Fibroblast of mammary gland (primary cell): ENCODE measurements at regions not wholly inside any gene's neighbourhood (a gene's known extent, or its start where the extent isn't known, plus 50 kb on each side); places are given as distances from the start of the nearest gene placed in this dataset.
"Not testable (repeated sequence)": the region's sequence is repeated elsewhere in the genome, so short reads cannot be mapped to it uniquely, and the experiment has no call there.

Experiments used
- DNase-seq: peaks from one replicate; pipeline ENCODE4 v3.0.0-alpha.2; 2010; ENCODE audit warnings: low read depth
- H3K4me3 ChIP-seq: 2 replicates; pipeline ENCODE4 v1.5.1; 2011; ENCODE audit warnings: low read depth, mild to moderate bottlenecking, low read length, moderate library complexity; ENCODE audit not compliant: control insufficient read depth
- CTCF ChIP-seq: conservative IDR thresholded peaks from 2 replicates; pipeline ENCODE4 v1.5.1; 2011; ENCODE audit warnings: low read depth, low read length, inconsistent platforms; ENCODE audit not compliant: control insufficient read depth, insufficient read depth

- TF ChIP-seq CTCF = no peak
- no peak overlapping the region for H3K4me3 ChIP-seq
- no peak for DNase-seq
These were observed 733.7 kb upstream of the PABPC4L start for GRCh38 chr4:134935320-134935719.

- no peak for TF ChIP-seq CTCF
- no peak for DNase-seq
- H3K4me3 ChIP-seq = no peak overlapping the region
These were observed 732.6 kb upstream of the PABPC4L start for GRCh38 chr4:134934036-134934808.

DNA sequence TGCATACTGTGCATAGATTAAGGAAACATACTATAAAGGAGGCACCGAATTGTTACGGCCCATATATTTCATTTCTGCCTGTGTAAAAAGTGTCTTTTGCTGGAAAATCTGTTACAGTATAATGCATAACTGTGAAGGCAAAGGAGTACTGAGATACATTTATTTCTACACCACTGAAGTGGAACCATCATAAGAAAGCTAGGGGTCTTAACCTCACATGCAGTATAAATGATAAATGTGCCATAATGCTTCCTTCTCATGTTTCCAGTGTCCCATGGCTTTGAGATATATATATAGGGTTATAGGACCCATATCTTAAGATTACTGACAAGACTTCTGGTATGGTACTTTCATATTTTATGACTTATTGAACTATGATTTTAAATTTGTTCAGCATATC is 713.8 kb upstream of the PABPC4L start:
- no peak for DNase-seq

GRCh38 chr4:134914250-134914649 is 712.7 kb upstream of the PABPC4L start:
- not testable (repeated sequence) for DNase-seq, H3K4me3 ChIP-seq

More for the DNA sequence above, 713.8 kb upstream of the PABPC4L start:
- no peak overlapping the region for H3K4me3 ChIP-seq
- TF ChIP-seq CTCF = no peak

DNA sequence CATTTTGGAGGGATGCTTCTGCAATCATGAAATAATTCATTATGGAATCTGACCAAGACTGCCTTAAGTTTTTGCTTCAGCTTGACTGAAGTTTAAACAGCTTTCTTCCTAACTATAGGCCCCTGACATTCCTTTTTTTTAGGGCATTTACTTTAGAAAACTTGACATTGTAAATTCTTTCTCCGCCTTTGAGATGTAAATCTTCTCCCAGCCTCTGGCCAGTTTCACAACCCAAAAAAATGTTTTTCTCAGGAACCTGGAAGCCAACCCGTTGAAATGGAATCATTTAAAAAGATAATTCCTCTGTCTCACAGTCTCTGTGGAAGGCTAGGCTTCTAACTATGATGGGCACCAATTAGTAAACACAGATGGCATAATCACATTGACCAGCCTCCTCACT is 710.4 kb upstream of the PABPC4L start:
- DNase-seq = no peak
- TF ChIP-seq CTCF = no peak

GRCh38 chr4:134906404-134907023 is 704.9 kb upstream of the PABPC4L start:
- H3K4me3 ChIP-seq = no peak overlapping the region
- peak; percentile 3 for TF ChIP-seq CTCF
- DNase-seq = no peak

More for the DNA sequence above, 710.4 kb upstream of the PABPC4L start:
- no peak overlapping the region for H3K4me3 ChIP-seq

DNA sequence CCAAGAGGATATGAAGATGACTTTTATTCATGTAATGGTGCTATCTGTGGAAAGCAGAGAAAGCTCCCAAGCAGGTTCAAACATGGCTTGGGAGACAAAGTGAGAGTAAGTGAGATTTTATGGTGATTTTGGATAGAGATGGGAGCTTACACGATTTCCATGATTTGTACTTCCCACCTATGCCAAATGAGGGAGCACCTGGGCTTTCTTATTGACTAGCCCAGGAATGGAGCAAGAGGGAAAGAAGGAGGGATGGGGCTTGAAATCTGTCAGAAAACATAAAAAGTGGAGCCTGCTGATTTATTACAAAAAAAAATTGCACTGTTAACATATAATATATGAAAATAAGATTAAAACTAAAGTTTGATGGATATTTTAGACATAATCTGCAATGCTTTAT is 703.5 kb upstream of the PABPC4L start:
- TF ChIP-seq CTCF = no peak
- no peak overlapping the region for H3K4me3 ChIP-seq
- no peak for DNase-seq
